ENCODE measurements at regions not wholly inside any gene's neighbourhood (a gene's known extent, or its start where the extent isn't known, plus 50 kb on each side); places are given as distances from the start of the nearest gene placed in this dataset.

GRCh38 chr2:18482666-18483065 lies 77.8 kb downstream of the RDH14 start:
- TF ChIP-seq, protein P1, sequence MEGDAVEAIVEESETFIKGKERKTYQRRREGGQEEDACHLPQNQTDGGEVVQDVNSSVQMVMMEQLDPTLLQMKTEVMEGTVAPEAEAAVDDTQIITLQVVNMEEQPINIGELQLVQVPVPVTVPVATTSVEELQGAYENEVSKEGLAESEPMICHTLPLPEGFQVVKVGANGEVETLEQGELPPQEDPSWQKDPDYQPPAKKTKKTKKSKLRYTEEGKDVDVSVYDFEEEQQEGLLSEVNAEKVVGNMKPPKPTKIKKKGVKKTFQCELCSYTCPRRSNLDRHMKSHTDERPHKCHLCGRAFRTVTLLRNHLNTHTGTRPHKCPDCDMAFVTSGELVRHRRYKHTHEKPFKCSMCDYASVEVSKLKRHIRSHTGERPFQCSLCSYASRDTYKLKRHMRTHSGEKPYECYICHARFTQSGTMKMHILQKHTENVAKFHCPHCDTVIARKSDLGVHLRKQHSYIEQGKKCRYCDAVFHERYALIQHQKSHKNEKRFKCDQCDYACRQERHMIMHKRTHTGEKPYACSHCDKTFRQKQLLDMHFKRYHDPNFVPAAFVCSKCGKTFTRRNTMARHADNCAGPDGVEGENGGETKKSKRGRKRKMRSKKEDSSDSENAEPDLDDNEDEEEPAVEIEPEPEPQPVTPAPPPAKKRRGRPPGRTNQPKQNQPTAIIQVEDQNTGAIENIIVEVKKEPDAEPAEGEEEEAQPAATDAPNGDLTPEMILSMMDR (optimal IDR thresholded peaks at IDR 0.05 in 1 of 3, IDR thresholded peaks at IDR 0.05 in 1 of 3, conservative IDR thresholded peaks at IDR 0.05 in 1 of 3; ENCODE audit: extremely low read depth in 1 of 3, insufficient read depth in 2 of 3, low read length in 3 of 3), result no peak
- TF ChIP-seq EZH2 (IDR thresholded peaks at IDR 0.05; ENCODE audit: low read length), result no peak

Data from keratinocyte (primary cell).